ENCODE measurements at regions not wholly inside any gene's neighbourhood (a gene's known extent, or its start where the extent isn't known, plus 50 kb on each side); places are given as distances from the start of the nearest gene placed in this dataset.

DNA sequence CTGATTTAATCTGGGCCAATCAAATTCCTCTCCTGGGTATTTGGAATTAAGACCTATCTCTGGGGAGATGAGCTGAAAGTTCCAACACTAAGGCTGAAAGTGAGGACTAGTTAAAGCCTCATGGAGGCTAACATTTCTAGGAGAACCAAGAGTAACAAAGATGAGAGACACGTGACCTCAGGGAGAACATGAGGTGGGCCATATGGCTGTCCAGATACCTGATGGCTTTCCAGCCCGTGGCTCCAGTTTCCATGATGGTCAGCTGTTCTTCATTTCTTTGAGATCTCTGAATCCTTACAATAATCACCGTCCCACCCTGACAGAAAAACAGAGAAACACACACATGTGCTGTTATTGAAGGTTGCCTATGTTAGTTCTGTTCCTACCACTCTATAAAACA is 66.1 kb downstream of the LEPR start:
- DNase-seq = no peak

DNA sequence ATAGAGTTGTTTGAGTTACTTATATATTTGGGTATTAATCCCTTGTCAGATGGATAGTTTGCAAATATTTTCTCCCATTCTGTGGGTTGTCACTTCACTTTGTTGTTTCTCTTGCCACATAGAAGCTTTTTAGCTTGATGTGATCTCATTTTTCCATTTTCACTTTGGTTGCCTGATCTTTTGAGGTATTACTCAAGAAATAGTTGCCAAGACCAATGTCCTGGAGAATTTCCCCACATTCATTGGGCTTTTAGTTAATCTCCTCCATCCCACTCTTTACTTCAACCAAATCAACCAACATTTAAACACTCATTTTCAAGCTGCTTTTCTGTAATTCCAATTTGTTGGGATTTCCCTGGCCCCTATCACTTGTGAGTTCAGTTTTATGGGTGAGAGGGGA is 69.0 kb downstream of the LEPR start:
- DNase-seq = no peak

DNA sequence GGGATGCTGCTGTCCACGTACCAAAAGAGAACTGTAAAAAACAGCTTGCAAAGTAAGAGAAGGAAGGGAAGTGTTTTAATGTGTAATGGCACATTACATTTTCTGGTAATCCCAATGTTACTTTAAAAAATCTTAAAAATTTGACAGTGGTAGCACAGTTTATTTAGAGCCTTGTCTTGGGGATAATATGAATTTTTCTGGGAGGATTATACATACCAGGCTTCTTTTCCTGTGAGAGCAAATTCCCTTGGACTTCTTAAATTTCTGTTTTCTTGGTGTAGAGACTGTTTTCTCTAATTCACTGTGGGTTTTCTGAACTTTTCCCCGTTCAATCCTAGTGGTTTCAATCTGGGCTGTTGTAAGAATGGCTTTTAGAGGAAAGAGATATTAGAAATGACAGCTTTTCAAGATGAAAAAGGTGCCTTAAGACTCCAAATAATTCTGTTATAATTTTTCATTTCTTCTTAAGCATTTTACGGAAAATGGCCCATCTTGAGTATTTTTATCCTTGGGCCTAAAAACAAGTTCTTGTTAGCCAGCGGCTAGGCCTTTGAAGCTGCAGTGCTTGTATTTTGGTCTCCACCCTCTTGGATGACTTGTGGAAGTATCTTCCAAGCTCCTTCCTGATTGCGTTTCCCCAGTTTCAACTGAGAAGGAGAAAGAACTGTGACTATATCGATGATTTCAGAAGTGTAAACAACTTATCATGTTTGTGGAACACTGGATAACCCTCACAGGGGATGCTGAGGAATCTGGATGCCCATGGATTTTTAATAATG is 70.0 kb downstream of the LEPR start:
- no peak for DNase-seq

DNA sequence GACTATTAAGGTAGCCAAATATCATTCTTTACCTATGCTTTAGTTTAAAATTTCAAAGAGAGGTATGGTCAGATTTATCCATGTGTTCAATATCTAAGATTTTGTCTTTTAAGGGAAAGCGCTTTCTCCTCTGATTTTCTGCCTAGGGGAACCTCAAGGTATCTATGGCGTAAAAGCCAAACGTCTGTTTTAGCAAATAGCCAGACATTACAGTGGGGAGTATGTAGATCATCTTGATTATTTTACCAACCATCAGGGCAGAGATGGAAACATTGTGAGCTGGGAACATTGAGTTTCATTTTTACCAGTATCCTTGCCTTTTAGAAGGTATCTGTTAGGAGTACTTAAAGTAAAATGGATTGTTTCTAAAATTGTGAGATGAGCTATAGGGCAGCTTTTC is 71.0 kb downstream of the LEPR start:
- DNase-seq = no peak

DNA sequence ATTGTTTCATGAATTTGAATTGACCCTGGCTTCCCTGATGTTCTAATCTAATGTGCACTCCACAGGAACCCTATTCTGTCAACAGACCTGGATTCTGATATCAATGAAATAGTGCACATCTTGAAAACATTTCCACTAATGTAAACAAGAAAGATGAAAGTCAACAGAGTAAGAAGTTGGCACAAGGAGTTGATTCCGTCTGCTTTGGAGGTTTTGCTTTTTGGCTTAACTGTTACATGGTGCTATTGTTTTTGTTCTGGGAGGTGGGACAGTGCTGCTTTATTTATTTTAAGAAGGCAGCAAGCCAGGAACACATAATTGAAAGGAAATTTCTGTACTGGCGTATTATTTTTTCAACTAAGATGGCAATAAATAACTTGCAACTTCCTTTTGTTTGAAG is 73.3 kb downstream of the LEPR start:
- no peak for DNase-seq

DNA sequence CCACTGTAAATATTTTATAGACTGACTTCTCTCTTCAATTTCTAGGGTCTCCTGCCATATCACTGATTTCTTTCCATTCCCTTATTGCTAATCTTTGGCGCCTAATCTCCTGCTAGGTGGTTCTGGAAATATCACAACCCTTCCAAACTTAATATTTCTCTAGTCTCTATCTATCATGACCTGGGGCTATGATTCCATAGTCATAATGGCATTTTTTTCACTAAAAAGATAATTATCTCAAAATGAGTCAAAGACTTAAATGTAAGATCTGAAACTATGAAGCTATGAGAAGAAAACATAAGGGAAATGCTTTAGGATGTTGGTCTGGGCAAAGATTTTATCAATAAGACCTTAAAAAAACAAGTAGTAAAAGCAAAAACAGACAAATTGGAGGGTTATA is 74.2 kb downstream of the LEPR start:
- DNase-seq = no peak

DNA sequence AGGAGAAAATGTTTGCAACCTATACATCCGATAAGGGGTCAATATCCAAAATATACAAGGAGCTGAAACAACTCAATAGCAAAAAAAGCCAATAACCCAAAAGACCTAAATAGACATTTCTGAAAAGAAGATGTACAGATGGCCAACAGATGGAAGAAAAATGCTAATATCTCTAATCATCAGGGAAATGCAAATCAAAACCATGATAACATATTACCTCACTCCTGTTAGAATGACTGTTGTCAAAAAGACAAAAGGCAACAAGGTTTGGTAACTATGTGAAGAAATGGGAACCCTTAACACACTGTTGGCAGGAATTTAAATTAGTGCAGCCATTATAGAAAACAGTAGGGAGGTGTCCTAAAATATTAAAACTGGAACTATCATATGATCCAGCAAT is 74.7 kb downstream of the LEPR start:
- DNase-seq = no peak

DNA sequence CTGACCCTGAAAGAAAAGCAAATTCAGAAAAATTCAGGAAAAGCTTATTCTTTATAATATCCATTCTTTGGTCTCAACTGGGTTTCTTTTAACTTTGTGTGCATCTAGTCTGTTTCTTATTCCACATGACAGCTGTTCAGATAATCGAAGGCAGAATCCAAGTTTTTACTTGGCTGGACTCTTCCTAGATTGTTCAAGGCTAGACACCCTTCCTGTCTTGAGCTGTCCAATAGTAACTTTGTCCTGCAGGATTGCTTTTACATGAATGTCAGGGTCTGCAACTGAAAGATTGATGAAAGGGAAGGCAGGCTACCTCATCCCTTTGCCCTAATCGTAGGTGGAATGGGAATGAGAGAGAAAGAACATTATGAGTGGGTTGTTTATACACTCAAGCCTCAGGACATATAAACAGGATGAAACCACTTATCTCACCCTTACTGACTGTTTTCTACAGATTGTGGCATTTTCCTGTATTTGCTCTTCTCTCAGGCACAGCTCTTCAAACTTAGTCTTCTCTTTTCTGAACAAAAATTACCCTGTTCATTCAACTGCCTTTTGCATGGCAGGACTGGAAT is 76.9 kb downstream of the LEPR start:
- DNase-seq = no peak

DNA sequence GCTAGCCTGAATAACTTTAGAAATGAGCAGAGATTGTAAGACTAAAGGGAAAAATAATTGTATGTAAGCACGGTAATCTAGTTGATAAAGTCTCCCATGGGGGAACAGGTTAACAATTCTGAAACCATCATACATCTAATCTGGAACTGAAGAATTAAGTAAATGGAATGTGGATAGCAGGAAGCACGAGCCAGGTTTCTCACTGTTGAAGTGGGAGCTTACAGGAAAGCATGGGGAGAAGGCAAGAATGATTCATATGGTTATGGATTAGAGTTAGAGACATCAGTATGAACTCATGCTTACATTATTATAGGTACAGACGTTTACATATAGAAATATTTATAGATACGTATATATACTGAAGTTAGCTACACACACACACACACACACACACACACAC is 83.0 kb downstream of the LEPR start:
- DNase-seq = no peak

DNA sequence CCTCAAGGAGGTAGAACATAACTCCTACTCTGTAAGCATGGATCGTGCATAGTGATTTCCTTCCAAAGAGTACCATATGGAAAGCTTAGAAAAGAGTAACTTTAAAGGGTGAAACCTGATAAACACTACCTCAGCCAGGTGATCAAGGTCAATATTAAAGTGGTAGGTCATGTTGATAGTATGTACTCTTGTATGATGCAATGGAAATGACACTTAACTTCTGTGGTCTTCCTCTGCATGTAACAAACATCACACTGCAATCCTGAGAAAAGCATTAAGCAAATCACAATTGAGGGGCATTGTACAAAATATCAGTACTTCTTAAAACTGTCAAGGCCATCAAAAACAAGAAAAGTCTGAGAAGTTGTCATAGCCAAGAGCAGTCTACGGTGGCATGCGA is 83.8 kb downstream of the LEPR start:
- no peak for DNase-seq

DNA sequence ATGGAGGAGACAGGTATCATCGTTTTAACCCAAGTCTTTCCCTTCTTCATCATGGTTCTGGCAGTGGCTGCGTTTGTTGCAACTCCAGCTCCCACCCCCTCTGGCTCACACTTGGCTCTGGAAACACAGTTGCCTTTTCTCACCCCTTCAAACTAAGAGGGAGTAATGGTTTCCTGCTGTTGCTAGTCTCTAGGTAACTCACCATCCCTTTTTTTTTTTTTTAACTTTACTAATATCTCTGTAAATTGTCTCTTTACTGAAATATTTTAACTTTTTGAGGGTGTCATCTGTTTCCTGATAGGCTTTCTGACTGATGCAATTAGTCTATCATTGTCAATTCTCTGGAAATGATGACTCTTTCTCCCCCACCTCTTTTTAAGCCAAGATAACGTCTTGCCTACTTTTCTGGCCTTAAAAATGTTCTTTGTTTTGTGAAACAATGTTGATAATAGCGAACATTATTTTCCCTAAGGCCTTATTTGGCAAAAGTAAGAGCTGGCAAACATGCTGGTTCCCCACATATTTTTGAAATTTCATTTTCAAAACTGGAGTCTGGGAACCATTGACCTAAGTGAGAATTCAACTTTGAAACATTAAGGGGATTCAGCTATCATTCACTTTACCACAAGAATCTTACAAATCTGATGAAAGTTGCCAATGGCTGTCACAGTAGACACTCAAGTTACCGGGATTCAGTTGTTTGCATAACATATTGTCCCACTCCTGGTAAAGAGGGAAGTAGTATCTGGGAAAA is 85.3 kb downstream of the LEPR start:
- no peak for DNase-seq

DNA sequence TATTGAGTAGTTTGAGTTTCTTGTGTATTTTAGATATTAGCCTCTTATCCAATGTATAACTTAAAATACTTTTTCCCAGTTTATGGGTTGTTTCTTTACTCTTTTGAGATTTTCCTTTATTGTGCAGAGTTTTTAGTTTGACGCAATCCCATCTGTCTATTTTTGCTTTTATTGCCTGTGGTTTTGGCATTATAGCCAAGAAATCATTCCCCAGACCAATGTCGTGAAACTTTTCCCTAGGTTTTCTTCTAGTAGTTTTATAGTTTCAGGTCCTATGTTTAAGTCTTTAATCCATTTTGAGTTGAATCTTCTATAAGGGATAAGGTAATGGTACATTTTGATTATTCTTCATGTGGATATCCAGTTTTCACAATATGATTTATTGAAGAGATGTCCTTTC is 87.6 kb downstream of the LEPR start:
- DNase-seq = no peak

DNA sequence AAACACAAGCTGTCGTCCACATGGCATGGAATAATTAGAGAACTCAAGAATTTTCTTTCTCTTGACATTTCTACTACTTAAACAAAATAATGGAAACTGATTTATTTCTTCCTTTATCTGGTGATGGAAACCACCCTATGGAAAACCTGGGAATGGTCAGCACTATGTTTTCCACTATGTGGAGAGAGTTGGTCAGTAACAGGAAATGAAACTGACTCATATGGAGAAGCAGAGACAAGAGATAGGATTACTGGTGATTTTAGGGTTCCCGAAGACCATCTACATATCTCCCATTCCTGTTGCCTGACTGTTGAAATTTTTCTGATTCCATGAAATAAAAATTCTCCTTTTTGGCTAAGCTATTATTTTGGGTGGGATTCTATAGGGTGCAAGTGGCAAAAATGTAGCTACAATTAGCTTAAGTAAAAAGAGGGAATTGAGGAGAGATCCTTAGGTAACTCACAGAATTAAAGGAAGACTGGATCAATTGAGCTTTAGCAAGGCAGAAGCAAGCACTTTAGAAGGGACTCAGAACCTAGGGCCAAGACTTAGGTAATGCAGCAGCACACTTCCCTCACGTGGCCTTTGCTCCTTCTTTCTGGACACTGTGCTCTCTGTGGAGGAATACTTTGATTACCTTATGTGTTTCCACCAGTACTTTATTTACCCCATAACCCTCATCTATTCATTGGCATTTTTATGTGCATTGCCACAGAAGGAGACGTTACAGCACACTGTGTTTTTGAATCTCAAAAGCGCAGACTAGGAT is 89.6 kb downstream of the LEPR start:
- no peak for DNase-seq

DNA sequence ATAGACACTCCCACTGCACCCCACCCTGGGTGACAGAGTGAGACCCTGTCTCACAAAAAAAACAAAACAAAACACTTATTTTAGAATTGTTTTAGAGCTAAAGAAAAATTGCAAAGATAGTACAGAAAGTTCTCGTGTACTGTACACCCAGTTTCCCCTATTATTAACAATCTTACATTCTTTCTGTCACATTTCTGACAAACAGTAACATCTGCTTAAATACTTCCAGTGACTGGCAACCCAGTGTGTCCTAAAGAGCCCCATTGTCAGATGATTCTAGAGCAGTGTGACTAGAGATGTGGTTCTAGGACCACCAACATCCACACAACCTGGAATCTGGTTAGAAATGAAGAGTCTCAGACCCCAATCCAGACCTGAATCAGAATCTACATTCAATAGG is 90.5 kb downstream of the LEPR start:
- DNase-seq = no peak

DNA sequence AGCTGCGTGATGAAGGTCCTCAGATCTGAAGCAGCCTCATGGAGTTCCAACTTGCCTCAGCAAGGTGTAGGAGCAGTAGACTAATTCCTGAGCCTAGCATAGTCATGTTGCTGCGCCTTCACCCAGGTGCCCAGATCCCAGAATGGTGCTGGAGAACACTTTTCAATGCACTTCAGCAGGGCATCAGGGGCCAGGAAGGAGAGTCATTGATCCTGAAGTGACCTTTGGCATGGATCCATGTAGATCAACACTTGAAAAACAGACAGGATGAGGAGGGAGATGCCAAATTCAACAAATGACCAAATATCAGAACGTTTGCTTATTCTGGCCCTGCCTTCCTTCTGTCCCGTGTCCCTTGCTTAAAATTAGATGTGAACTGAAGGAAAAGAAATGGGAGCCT is 91.9 kb downstream of the LEPR start:
- no peak for DNase-seq

DNA sequence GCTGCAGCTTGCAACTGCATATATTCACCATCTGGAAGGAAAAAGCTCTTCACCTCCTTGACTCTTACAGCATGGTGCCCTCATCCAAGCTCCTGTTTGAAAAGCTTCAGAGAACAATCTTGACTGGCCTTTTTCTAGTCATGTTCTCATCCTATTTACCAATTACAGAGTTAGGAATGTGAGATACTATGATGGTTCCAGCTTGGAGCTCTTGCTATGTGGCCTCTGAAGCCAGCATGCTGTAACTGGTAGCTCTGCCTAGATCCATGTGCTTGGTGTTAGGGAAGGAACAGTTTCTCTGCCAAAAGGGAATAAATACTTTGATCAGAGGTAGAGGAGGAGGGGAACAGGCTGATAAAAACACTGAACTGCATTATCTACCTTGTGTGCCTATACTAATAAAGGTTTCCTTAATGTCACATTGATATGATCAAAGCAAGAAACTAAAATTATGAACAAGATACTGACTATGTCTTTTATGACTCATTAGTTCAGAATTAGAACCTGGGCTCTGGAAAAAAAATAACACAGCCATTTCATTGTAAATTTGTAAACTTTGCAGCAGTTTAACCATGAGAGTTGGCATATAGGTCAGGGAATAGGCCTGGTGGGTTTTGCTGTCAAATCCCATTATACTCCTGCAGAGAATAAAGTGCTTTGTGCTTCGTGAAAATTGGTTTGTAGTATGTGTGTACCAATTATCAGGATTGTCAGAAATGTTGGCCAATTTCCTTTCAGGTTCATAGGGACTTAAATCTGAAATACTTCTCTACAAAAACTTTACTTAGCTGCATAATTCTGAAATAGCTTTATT is 92.7 kb downstream of the LEPR start:
- no peak for DNase-seq

DNA sequence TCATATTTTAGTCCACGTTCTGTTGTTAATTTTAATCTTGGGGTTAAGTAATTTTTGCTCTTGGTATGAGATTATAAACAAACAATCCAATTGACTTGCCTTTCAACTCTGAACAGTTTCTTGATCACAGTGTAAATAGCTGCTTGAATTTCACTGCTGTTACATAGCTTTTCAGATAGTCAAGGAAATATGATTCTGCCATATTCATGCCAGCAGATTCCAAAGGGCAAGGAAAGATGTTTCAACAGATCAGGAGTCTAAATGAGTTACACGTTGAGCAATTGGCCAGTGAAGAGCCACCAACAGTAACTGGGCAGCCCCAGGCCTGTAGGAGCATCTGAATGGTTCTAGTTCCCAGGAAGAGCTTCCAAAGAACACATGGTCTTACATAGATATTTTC is 93.6 kb downstream of the LEPR start:
- no peak for DNase-seq

DNA sequence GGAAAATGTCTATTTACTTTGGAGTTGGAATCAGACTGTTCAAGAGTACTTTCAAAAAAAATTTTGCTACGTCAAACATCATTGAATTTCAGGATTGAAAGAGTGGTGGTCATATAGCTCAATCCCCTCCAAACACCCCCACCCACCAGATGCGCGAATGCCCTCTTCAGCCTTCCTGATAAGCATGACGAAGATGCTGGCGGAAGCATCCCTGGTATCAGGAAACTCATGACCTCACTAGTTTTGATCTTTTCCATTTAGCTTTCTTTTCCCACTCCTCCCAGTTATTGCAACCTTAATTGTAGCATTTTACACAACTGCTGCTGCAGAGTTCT is 104.4 kb downstream of the LEPR start:
- DNase-seq = no peak

DNA sequence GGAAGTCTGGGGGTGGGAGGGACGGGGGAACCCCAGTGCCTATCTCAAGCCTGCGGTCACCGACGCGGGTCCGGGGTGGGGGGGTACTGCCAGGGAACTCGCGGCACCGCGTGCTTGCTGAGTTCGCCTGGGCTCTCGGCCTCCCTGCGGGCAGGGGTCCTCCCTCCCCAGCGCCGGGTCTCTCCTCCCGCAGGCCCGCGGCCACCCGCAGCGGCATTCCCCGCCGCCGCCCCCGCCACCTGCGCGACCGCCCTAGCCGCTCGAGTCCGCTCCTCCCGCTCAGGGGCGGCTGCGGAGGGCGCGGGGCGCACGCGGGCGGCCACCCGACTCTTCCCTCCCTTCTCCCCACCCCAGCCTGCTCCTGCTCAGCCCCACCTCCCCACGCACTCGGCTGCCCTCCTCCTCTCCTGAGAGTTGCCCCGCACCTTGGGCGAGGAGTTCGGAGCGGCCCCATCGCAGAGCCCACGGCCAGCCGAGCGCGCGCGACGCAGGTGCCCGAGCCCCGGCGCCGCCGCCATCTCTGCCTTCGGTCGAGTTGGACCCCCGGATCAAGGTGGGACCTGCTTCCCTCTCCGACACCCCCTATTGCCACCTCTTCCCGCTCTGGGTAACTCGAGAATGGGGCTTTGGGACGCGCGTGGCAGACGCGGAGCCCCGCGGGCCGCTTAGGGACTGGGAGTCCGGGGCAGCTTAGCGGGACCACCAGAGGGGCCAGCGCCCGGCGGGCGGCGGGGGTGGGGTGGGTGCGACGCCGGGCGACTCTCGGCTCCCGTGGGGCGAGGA is 105.0 kb downstream of the LEPR start:
- no peak for DNase-seq

DNA sequence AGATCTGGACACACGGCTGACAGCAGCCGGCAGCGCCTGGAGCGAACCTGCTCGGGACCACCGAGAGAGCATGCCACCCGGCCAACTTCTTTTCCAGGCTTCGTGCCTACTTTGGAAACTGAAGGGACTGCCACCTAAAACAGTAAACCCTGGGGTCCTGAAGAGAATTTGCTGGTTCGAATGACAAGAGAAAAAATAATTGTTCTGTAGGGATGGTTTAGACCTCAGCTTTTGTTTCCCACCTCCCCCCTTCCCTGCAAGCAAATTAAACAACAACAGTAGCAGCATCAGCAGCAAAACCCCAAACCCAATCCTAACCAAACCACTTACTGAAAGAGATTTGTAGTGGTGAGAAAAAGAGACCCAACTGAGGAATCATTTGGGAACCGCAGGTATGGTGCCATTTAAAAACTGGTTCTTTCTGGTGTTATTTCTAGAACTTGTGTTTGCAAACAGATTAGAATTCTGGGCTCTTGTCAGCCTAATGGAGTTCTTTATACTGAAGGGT is 105.6 kb downstream of the LEPR start:
- DNase-seq = no peak

DNA sequence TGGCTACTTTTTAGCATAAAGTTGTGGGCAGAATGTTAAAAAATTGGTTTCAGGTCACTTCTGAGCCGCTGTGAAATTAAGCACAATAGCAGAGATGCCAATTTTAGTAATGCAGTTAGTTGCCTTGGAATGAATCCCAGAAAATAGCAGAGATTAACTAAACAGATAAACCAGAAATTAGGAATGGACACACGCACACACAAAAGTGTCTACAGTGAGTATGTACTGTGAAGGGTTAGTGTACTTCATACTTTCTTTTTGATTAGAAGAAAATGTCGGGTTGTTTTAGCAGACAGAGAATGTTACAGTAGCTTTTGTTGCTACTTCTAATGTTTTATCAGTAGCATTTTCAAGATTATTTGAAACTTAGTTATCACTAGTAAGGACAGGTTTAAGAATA is 106.7 kb downstream of the LEPR start:
- no peak for DNase-seq
